ENCODE measurements at regions not wholly inside any gene's neighbourhood (a gene's known extent, or its start where the extent isn't known, plus 50 kb on each side); places are given as distances from the start of the nearest gene placed in this dataset.

DNA sequence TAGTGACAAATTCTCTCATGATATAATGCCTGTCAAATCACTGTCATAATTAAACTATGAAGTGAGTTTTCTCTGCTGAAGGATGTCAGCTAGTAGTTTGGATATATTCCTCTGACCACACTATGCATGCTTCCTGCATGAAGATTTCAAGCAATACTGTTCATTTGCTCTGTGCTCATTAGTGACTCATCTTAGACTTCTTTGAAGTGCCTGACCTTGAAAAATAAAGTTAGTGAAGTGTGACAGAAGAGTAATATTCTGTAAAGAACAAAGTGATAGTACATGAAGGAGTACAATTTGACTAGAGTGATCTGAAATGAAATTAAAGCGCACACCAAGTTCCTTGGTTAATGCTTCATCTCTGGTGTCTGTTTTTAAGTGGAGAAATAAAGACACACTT is 629.5 kb upstream of the ANO3 start:
- no peak for TF ChIP-seq POLR2A (IDR thresholded peaks at IDR 0.05; ENCODE audit: low read depth)
- no peak for TF ChIP-seq CTCF (IDR thresholded peaks at IDR 0.05)
- no peak for TF ChIP-seq EP300 (IDR thresholded peaks at IDR 0.05)
